ENCODE measurements at regions not wholly inside any gene's neighbourhood (a gene's known extent, or its start where the extent isn't known, plus 50 kb on each side); places are given as distances from the start of the nearest gene placed in this dataset.

DNA sequence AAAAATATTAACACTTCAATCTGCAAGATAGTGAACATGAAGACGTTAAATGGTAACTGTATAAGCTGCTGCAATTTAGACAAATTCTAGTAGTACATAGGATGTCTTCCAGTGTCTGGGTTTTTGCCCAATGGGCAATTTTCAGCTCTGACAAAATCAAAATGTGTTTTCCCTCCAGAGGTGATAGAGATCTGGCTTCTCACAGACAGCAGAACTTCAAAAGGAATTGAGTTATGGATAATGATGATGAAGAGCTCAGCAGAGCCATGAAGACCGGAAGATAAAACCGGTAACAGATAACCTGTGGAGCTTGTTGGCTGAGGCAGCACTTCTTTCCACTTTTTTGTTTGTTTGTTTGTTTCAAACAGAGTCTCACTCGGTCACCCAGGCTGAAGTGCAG lies 89.4 kb upstream of the NTRK3 start:
- H3K27ac ChIP-seq = no peak overlapping the region
- TF ChIP-seq CTCF (conservative IDR thresholded peaks at IDR 0.05) (no peak), ZFX (IDR thresholded peaks at IDR 0.05) (no peak)

DNA sequence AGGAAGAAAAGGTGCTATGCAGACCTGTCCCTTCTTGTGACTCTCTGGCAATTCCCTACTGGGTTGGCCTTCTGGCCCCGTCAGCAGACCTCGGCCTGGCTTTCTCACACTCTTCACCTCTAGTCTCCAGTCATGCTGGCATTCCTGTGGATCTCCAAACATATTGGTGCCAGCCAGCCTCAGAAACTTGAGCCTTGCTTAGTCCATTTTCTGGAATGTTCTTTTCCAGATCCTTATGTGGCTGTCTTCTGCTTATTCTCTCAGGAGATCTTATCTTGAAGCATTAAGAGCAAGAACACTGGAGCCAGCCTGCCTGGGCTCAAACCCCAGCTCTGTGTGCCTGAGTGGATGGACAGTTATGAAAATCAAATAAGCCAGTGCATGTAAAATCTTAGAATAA lies 88.2 kb upstream of the NTRK3 start:
- TF ChIP-seq ZFX (IDR thresholded peaks at IDR 0.05) (no peak), CTCF (conservative IDR thresholded peaks at IDR 0.05) (no peak)
- no peak overlapping the region for H3K27ac ChIP-seq

DNA sequence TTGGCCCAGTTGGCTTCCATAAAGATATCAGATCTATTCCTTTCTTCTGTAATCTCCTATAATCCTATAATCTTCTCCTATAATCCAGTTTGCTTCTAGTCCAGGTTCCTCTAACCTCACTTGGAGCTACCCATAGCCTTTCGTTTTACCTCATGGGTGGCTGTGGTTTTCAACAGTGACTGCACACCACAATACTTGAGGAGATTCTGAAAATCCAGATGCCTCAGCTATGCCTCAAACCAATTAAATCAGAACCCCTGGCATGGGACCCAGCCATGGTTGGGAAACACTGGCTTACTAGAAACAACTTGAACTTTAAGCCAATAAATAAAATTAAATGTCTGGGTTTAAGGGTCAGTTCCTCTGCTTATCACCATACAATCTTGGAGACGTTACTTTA lies 86.1 kb upstream of the NTRK3 start:
- no peak overlapping the region for H3K27ac ChIP-seq
- TF ChIP-seq CTCF (conservative IDR thresholded peaks at IDR 0.05) (no peak), ZFX (IDR thresholded peaks at IDR 0.05) (no peak)

DNA sequence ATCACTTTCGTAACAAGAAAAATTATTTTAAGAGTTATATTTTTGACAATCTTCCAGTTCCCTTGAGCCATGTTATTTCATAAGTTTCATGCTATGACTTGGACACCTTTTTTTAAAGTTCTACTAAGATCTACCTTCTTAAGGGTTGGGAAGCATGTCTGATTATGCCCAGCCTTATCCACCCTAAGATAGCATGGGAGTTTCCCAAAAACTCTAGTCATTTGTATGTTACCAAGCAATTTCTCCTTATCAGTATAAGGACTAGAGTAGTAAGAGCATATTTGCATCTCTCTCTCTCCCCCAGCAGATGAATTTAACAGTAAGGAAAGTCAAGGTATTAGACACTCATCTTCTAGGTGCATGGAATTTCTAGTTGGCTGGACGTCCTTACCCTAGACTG lies 85.1 kb upstream of the NTRK3 start:
- TF ChIP-seq CTCF (conservative IDR thresholded peaks at IDR 0.05) (no peak), ZFX (IDR thresholded peaks at IDR 0.05) (no peak)
- H3K27ac ChIP-seq = no peak overlapping the region

DNA sequence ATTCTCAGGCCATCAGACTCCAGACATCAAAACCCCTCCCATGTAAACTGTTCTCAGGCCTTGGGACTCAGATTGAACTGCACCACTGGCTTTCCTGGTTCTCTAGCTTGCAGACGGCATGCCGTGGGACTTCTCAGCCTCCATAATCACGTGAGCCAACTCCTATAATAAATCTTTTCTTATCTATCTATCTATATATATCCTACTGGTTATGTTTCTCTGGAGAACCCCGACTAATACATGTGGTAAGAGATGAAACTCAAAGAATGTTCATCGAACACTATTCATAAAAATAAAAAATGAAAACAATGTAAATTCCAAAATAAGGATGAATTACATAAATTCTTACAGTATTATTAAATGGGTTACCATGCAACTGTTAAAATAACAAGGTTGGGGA lies 84.5 kb upstream of the NTRK3 start:
- no peak for TF ChIP-seq CTCF (conservative IDR thresholded peaks at IDR 0.05)
- no peak for TF ChIP-seq ZFX (IDR thresholded peaks at IDR 0.05)

DNA sequence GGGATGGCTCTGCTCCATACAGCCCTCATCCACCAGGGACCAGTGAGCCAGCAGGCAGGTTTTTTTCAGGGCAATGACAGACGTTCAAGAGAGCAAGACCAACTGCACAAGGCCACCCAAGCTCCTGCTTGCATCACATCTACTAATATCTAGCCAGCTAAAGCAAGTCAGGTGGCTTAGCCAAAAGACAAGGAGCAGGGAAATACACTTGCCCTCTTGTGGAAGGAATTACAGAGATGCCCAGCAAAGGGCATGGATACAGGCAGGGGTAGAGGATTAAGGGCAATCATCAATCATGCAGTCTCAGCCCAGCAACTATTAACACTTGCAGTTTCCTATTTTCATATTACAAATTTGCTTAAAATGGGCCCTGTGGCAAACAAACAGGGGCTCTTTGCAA lies 81.5 kb upstream of the NTRK3 start:
- H3K27ac ChIP-seq = no peak overlapping the region
- TF ChIP-seq ZFX (IDR thresholded peaks at IDR 0.05) (no peak), CTCF (conservative IDR thresholded peaks at IDR 0.05) (no peak)

More for the DNA sequence above, 84.5 kb upstream of the NTRK3 start:
- H3K27ac ChIP-seq = no peak overlapping the region

DNA sequence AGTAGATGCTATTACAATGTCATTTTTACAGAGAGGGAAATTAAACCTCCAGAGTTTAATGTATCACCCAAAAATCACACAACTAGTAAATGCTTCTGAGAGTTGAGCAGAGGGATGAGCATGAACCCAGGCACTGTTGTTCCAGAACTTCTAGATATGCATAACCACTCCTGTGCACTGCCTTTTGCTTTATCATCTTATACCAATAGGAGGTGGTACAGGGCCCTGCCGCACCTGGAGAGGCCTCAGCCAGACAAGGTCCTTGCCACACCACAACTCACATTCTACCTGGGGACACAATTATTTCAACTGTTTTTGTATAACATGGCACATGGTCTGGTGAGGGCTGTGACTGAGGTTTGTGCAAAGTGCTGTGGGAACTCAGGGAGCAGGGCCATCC lies 78.5 kb upstream of the NTRK3 start:
- no peak overlapping the region for H3K27ac ChIP-seq
- TF ChIP-seq CTCF (conservative IDR thresholded peaks at IDR 0.05) (no peak; the same call in 1 of the 2 replicates), ZFX (IDR thresholded peaks at IDR 0.05) (no peak)

Measured in C4-2B (cell line).